AG09309 (cell line): ENCODE measurements at regions not wholly inside any gene's neighbourhood (a gene's known extent, or its start where the extent isn't known, plus 50 kb on each side); places are given as distances from the start of the nearest gene placed in this dataset.
"Not testable (repeated sequence)": the region's sequence is repeated elsewhere in the genome, so short reads cannot be mapped to it uniquely, and the experiment has no call there.

ENCODE experiments used
- DNase-seq: peaks from one replicate; pipeline ENCODE4 v3.0.0-alpha.2; 2010; ENCODE audit warnings: low read depth
- H3K4me3 ChIP-seq: 2 replicates; pipeline ENCODE4 v1.5.1; 2011; ENCODE audit warnings: mild to moderate bottlenecking, low read depth, low read length, moderate library complexity; ENCODE audit not compliant: control insufficient read depth
- CTCF ChIP-seq: IDR thresholded peaks from 2 replicates; pipeline ENCODE4 v1.5.1; 2011; ENCODE audit warnings: mild to moderate bottlenecking, low read depth, low read length, inconsistent platforms; ENCODE audit not compliant: insufficient read depth, control insufficient read depth; ENCODE audit errors: missing control alignments

GRCh38 chr16:11414815-11415775, 69.8 kb downstream of the RMI2 start:
- H3K4me3 ChIP-seq, result no peak overlapping the region
- DNase-seq, result no peak
- TF ChIP-seq CTCF, result no peak

GRCh38 chr16:11416228-11417001, 71.2 kb downstream of the RMI2 start:
- H3K4me3 ChIP-seq, result no peak overlapping the region
- no peak for TF ChIP-seq CTCF
- DNase-seq, result no peak

- H3K4me3 ChIP-seq, result no peak overlapping the region
- no peak for TF ChIP-seq CTCF
- DNase-seq, result no peak
Measured at GRCh38 chr16:11417487-11417886, 72.2 kb downstream of the RMI2 start.

- TF ChIP-seq CTCF, result no peak
- peak; percentile 32 for DNase-seq
- H3K4me3 ChIP-seq, result no peak overlapping the region
Measured at GRCh38 chr16:11418506-11418905, 73.2 kb downstream of the RMI2 start.

GRCh38 chr16:11420067-11420466, 74.8 kb downstream of the RMI2 start:
- not testable (repeated sequence) for DNase-seq, H3K4me3 ChIP-seq

- TF ChIP-seq CTCF, result no peak
- no peak overlapping the region for H3K4me3 ChIP-seq
- DNase-seq, result no peak
Measured at GRCh38 chr16:11420895-11421294, 75.6 kb downstream of the RMI2 start.
